ENCODE measurements at regions not wholly inside any gene's neighbourhood (a gene's known extent, or its start where the extent isn't known, plus 50 kb on each side); places are given as distances from the start of the nearest gene placed in this dataset.

GRCh38 chr11:71064702-71065515, 187.5 kb downstream of the SHANK2 start:
- TF ChIP-seq POLR2AphosphoS5 (IDR thresholded peaks at IDR 0.05; ENCODE audit: borderline replicate concordance, low read depth, low read length) (no peak), EZH2 (IDR thresholded peaks at IDR 0.05) (no peak), FOXP2 (optimal IDR thresholded peaks at IDR 0.05; ENCODE audit: control extremely low read depth, extremely low read length, insufficient read depth) (no peak)

Measured in SK-N-MC (cell line).